Heart left ventricle (tissue), 16 donors: ENCODE measurements at regions not wholly inside any gene's neighbourhood (a gene's known extent, or its start where the extent isn't known, plus 50 kb on each side); places are given as distances from the start of the nearest gene placed in this dataset.

Source experiments
- ATAC-seq, 4 donors: fragments of 200-7000 bp; cut with Tn5 transposase; one replicate each; pipeline ENCODE4 v1.9.1; 2020 to 2022; ENCODE audit warnings: moderate library complexity in 4 of 4, mild to moderate bottlenecking in 3 of 4, moderate number of reproducible peaks in 1 of 4
- DNase-seq, 5 donors: peaks; one replicate each; pipeline ENCODE4 v3.0.0-alpha.2; 2020
- H3K27ac ChIP-seq, 12 donors: fragments of 200-600 bp; sonication (generic) in 4 of 12; one replicate each; pipeline versions ENCODE4 v1.5.0 to v1.8.0; 2016 to 2022; ENCODE audit warnings: mild to moderate bottlenecking in 2 of 12
- H3K27me3 ChIP-seq, 9 donors: fragments of 200-600 bp; sonication (generic) in 2 of 9; one replicate each; pipeline versions ENCODE4 v1.5.1 to v1.8.0; 2016 to 2022; ENCODE audit warnings: mild to moderate bottlenecking in 3 of 9
- H3K36me3 ChIP-seq, 9 donors: fragments of 200-600 bp; sonication (generic) in 2 of 9; one replicate each; pipeline versions ENCODE4 v1.5.0 to v1.8.0; 2018 to 2022; ENCODE audit warnings: mild to moderate bottlenecking in 2 of 9
- H3K4me1 ChIP-seq, 12 donors: fragments of 200-600 bp; sonication (generic) in 4 of 12; one replicate each; pipeline versions ENCODE4 v1.5.0 to v1.8.0; 2016 to 2022; ENCODE audit warnings: mild to moderate bottlenecking in 3 of 12
- H3K4me3 ChIP-seq, 12 donors: fragments of 200-600 bp; sonication (generic) in 4 of 12; one replicate each; pipeline versions ENCODE4 v1.5.0 to v1.8.0; 2017 to 2022; ENCODE audit warnings: mild to moderate bottlenecking in 9 of 12, moderate library complexity in 4 of 12
- H3K9me3 ChIP-seq, 12 donors: fragments of 200-600 bp; sonication (generic) in 4 of 12; one replicate each; pipeline versions ENCODE4 v1.5.0 to v1.8.0; 2016 to 2022; ENCODE audit warnings: mild to moderate bottlenecking in 1 of 12
- CTCF ChIP-seq, 12 donors: fragments of 200-600 bp; sonication (generic) in 4 of 12; IDR thresholded peaks; one replicate each; pipeline versions ENCODE4 v1.5.0 to v1.8.0; 2018 to 2022; ENCODE audit warnings: antibody characterized with exemption in 12 of 12, mild to moderate bottlenecking in 5 of 12
- POLR2A ChIP-seq, 2 donors: fragments of 450-650 bp; IDR thresholded peaks; one replicate each; pipeline ENCODE4 v1.6.1; 2017; ENCODE audit warnings: antibody characterized with exemption in 2 of 2, mild to moderate bottlenecking in 2 of 2, moderate library complexity in 2 of 2
- WGBS, 4 donors: extraction: QIAGEN DNeasy Blood & Tissue Kit in 2 of 4; methylation state at CpG; one replicate each; pipeline versions ENCODE4 v1.1.5 to v1.1.7; 2013 to 2018; 5-methylcytosine and 5-hydroxymethylcytosine counted together
- intact Hi-C, 10 donors: fragments of 100-400 bp; cut with DNase I; formaldehyde crosslinking; loops; one replicate each; pipeline versions ENCODE4 v1.11.1 to v1.14.2; 2022
- donor health status: ischemic (EF 13 %, LVEDD 7.1; RV severe dilation, severe dysfunction).
- donor health status: healthy with polysubstance abuse.
- donor health status: DM: no; HTN: yes; CAD: no.
- donor health status: DM: no; HTN: no; CAD: no.
- donor health status: ischemic (EF 25% LVEDD 6.9; RV normal size, moderate dysfunction).
- donor health status: ischemic (EF 25% LVEDD 5.7; RV mildly dilated, moderate dysfunction).
- donor health status: healthy.
- donor health status: DM: yes; HTN: yes; CAD: no.
- donor health status: ischemic (EF 35%, LVEDD 5.7; RV mildly dilated, moderate dysfunction).
- donor health status: nonischemic (EF 11% LVEDD 7.7; RV severe dilation, severe dysfunction).
- donor health status: DM: yes; HTN: yes; CAD: no.
- donor health status: PGD.
- donor health status: ischemic (EF 29% LVEDD 5.4; RV normal size, mild dysfunction).
- donor health status: nonischemic (EF 23%, LVEDD 6.1; RV moderate dilation, normal function).

DNA sequence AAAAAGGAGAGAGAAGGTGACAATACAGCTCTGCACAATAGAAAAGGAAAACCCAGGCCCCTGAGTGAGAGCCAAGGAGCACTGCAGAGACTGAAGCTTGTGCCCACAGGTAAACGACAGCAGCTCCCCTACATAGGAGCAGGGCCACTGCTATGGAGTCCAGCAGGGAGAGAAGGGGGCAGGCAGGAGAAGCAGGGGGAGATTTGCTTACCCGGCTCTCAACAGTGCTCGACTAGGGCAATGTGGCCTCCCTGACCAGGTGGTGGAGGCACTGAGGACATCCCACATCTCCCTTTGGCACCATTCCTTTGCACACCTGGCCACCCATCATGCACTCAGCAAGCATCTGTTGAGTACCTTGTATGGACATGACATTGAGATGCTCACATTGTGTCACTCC, 153.0 kb downstream of the EVX1 start:
- peaks cover 0 to 11% (median 0%) of the 10 kb centered on the region in 12 donors for H3K9me3 ChIP-seq
- peaks cover 0 to 8% (median 0%) of the 10 kb centered on the region in 12 donors for H3K4me1 ChIP-seq
- H3K36me3 ChIP-seq: no peaks in the 10 kb centered on the region
- no peak overlapping the region for H3K27ac ChIP-seq
- WGBS, 4 donors: 77 to 86% (median 81%) methylated on average over 3 of the region's 3 CpGs
- intact Hi-C loops: no loop called here
- H3K4me3 ChIP-seq: no peak overlapping the region
- DNase-seq (no peak), ATAC-seq (no peak)
- no peak for TF ChIP-seq POLR2A (IDR thresholded peaks at IDR 0.05)
- no peak for TF ChIP-seq CTCF (IDR thresholded peaks at IDR 0.05)
- H3K27me3 ChIP-seq: peaks cover 0 to 10% (median 0%) of the 10 kb centered on the region in 9 donors

DNA sequence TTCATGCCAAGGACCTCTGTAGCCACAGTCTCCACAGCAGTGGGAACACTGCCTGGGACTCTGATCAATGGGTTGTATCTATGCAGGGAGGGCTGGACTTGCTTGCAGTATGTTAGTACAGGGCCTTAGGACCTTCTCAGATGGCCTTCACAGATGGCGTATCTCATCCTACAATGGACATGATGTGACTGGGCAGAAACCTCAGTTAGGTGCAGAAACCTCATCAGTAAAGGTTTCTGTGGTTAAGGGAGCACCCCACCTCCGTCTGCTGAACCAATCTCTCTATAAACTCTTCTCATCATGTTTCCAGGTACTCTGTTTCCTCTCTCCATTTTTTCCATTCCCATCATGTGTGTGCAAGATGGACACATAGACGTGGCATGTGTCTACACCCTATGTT, 154.9 kb downstream of the EVX1 start:
- H3K4me3 ChIP-seq: no peak overlapping the region
- intact Hi-C loops: no loop called here
- H3K27me3 ChIP-seq: peaks cover 0 to 10% (median 0%) of the 10 kb centered on the region in 9 donors
- H3K4me1 ChIP-seq: peaks cover 0 to 8% (median 0%) of the 10 kb centered on the region in 12 donors
- ATAC-seq (no peak), DNase-seq (no peak)
- no peaks in the 10 kb centered on the region for H3K36me3 ChIP-seq
- TF ChIP-seq POLR2A (IDR thresholded peaks at IDR 0.05) (no peak), CTCF (IDR thresholded peaks at IDR 0.05) (no peak)
- H3K27ac ChIP-seq: no peak overlapping the region
- WGBS, 4 donors: 90 to 94% (median 92%) methylated on average over 3 of the region's 3 CpGs
- peaks cover 0 to 11% (median 0%) of the 10 kb centered on the region in 12 donors for H3K9me3 ChIP-seq

GRCh38 chr7:27398851-27399250, 156.2 kb downstream of the EVX1 start:
- 34 to 60% (median 54%) methylated on average over 3 of the region's 3 CpGs for WGBS, 4 donors
- Histone ChIP-seq H3K27ac (no peak overlapping the region), H3K9me3 (peaks cover 0 to 6% (median 0%) of the 10 kb centered on the region in 12 donors), H3K36me3 (no peaks in the 10 kb centered on the region), H3K4me3 (no peak overlapping the region), H3K4me1 (peaks cover 0 to 8% (median 0%) of the 10 kb centered on the region in 12 donors), H3K27me3 (peaks cover 0 to 10% (median 0%) of the 10 kb centered on the region in 9 donors)
- TF ChIP-seq CTCF (IDR thresholded peaks at IDR 0.05): no peak
- no peak for TF ChIP-seq POLR2A (IDR thresholded peaks at IDR 0.05)
- ATAC-seq: no peak
- intact Hi-C loops: no loop called here
- no peak for DNase-seq

- H3K4me3 ChIP-seq: no peak overlapping the region
- peaks cover 0 to 8% (median 0%) of the 10 kb centered on the region in 12 donors for H3K4me1 ChIP-seq
- WGBS, 4 donors: 52 to 65% (median 54%) methylated on average over 11 of the region's 11 CpGs
- DNase-seq (no peak), ATAC-seq (no peak)
- H3K36me3 ChIP-seq: no peaks in the 10 kb centered on the region
- no peak for TF ChIP-seq POLR2A (IDR thresholded peaks at IDR 0.05)
- TF ChIP-seq CTCF (IDR thresholded peaks at IDR 0.05): no peak
- intact Hi-C loops: no loop called here
- H3K9me3 ChIP-seq: no peaks in the 10 kb centered on the region
- H3K27ac ChIP-seq: no peak overlapping the region
- peaks cover 0 to 10% (median 0%) of the 10 kb centered on the region in 9 donors for H3K27me3 ChIP-seq
Measured at GRCh38 chr7:27399791-27400567, 157.4 kb downstream of the EVX1 start.
